HG02798 (cell line): ENCODE measurements at regions not wholly inside any gene's neighbourhood (a gene's known extent, or its start where the extent isn't known, plus 50 kb on each side); places are given as distances from the start of the nearest gene placed in this dataset.

ENCODE experiments used
- ATAC-seq: cut with Tn5 transposase; IDR thresholded peaks from one replicate; pipeline ENCODE4 v1.9.1; 2021; ENCODE audit warnings: mild to moderate bottlenecking; ENCODE audit not compliant: unreplicated experiment, poor library complexity

- ATAC-seq, result no peak
Measured at GRCh38 chr5:143870362-143870761, 58.4 kb downstream of the HMHB1 start.

DNA sequence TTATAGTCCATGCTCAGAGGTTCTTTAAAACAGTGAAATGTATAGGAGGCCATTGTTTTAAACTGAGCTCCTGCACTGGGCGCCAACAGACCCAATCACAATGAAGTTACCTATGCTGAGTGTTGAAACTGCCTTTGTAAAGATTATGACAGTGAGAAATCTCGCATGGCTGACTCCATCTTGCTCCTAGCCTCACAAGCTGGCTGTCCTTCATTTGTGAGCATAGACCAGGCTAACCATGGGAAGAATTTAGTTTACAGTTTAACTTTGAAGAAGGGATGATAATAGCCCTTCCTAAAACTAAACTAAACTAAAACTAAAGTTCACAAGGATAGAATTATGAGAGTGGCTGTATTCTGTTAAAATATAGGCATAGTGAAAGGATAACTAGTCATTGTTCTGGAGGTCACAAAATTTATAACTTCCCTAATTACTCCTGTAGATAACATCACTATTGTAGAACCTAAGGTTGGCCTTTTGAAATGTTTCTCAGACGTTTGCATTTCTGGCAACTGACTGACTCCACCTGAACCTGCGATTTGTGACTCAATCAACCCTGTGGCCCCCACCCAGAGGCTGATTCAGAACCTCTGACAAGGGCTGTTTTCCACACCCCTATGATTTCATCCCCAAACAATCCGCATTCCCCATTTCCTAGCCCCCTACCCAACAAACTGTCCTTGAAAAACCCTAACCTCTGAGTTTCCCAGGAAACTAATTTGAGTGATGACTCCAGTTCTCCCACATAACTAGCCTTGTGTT is 59.1 kb downstream of the HMHB1 start:
- ATAC-seq, result no peak

DNA sequence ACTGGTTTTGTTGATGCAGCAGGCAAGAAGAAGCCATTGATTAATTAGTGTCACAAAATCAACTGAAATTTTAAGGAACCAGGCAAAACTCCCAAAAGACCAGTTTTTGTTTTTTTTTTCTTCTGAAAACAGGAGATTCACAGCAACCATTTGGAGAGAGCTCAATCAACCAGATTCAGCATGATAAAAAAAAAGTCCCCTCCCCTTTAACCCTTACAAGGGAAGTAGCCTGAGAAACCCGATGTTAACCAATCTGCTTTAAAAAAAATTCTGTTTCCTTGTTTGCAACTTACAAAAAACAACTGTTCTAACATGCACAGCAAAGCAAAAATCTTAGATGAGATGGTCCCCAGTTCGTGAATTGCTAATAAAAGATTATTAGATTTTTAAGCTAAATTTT is 59.7 kb downstream of the HMHB1 start:
- ATAC-seq, result no peak

DNA sequence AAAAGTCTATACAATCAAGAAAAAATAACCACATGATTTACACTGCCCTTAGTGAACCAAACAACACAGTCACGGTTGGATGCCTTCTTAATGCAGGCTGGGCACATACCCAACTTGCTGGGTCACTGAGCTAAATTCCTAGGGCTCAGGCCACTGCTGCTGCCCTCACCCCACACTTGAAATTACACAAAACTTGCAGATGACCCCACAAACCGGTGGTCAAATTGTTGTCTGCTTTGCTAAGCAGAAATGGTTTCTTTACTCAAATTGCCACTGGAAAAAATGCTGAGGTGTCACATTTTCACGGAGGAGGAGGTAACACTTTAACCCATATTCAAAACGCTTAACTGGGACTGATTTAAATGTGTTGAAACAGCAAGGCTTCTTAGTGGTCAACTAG is 62.4 kb downstream of the HMHB1 start:
- ATAC-seq, result no peak

GRCh38 chr5:143877196-143877595 is 65.2 kb downstream of the HMHB1 start:
- ATAC-seq, result no peak

GRCh38 chr5:143878430-143878829 is 66.5 kb downstream of the HMHB1 start:
- ATAC-seq, result no peak

DNA sequence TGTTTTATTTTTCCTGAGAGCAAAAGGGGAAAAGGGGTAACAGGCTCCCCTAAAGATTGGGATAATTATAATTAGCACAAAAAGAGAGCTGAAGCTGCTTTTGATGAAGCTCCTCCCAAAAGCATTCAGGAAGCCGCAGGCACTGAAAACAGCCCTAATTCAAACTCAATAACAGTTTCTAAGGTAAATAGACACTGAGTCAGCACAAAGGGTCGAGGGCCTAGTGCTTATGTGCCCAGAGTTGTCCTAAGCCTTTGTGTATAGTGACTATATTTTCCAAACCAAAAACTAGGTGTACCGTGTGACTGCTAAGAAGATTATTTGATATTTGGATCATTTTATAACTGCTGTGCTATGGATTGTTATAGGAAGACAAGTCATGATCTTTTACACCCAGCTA is 67.7 kb downstream of the HMHB1 start:
- no peak for ATAC-seq

DNA sequence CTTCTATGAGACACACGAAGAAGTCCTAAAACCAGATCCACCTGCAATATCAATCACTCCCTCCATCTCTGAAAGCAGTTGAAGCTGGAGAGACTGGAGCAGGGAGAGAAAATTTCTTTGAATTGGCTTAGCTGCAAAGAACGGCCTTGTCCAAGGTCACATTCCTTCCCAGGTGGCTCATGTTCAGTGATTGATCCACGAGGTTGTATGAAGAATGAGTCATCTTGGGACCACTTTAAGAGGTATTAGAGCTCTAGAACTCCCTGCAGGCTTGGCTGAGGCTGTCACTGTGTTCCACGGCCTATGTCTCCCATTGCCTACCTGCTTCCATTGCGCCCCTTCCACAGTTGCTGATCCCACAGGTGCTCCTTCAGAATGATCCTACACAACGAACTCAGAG is 68.2 kb downstream of the HMHB1 start:
- ATAC-seq, result no peak

DNA sequence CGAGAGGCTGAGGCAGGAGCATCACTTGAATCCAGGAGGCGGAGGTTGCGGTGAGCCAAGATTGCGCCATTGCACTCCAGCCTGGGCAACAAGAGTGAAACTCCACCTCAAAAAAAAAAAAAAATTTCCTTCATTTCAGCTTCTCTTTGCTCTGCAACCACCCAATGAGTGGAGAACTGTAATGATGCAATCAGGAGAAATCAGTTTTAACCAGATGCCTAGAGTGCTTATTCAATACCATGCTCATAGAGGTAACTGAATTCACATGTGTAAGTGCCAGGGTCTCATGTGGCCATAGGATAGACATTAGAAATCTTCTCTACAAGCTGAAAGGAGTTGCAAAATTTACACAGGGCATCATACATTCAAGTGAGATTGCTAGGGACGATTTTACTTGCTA is 70.6 kb downstream of the HMHB1 start:
- no peak for ATAC-seq

DNA sequence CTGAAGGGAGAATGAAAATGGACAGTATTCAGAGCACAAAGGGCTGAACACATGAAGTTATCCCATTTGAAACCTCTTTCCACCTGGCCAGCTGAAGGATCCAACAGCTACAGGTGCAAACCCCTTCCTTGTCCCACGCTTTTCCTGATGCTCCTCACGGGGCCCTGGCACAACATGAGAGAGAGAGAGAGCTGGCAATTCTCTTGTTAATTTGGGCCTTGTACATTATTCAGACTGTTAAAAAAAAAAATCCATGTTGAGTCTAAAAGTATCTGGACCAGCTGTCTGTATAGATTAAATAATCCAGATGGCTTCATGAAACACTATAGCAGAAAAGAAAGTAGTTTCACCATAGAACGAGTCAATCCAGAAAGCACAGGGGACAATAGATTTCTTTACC is 74.1 kb downstream of the HMHB1 start:
- ATAC-seq, result no peak

DNA sequence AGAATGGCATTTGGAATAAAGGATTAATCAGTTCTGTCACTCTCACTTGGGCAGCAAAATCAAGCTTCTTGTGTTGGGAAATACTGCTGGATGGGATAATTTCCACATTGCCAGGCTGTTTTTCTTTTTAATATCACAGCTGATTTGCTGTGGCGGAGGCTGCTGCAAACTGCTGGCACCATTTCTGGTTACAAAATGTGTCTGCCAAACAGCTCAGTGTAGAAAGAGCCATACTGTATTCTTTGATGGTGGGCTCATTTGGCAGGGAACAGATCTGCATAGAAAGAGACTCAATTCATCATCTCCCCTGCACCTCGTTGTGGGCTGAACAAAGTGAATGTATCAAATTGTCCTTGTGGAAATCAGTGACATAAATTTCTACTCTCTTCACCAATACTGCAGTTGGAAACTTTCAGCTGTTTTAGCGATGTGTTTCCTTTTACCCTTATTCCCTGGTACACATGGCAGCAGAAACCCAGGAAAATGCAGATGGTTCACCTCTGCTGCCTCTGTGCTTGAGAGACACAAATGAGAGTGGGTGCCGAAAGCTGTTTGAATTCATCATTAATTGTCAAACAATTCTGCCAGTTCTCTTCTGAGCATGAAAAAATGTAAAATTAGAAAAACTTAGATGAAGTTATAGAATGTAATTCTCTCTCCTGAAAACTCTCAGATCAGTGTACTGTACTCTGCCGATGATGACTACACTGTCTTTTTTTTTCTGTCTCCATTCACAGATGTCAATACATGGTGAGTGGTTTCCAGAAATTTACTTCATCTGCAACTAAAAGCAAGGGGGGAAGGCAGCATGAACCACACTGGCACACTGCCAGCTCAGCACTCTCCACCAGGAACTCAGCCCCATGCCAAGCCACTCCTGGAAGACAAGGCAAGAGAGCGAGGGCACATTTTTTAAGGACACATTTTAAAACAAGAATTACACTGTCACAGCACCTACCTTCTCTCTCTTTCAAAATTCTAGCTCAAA is 75.0 kb downstream of the HMHB1 start:
- ATAC-seq, result no peak

DNA sequence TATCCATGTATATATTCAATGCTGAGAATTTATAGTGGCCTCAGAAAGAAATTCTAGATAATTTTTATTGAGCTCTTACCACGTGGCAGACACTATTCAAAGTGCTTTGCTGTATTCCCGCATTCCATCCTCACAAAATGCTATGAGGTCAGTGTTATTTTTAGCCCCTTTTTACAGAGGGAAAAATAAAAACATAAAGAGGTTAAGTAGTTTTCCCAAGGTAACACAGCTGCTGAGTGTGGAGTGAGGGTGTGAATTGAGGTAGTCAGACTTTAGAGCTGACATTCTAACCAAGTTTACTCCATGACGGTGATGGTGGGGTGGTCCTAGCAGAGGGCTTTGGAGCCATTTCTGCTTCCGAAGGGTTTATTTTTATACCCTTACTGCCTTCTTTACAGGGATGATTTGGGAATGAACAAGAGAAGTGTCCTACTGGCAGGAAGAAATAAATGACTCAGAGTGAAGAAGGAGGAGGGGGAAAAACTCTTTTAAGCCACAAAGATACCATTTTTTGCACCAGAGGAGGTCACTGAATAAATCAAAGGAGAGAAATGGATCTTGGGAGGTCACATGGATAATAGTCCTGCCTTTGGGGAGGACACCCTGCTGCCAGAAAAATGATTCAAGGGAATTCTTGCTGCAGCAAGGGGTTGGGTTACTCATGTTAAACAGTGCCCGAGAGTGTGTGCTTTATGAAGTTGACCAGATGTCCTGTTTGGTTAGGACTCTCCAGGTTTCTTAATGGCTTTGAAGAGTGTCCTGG is 76.1 kb downstream of the HMHB1 start:
- no peak for ATAC-seq

GRCh38 chr5:143888912-143889311 is 77.0 kb downstream of the HMHB1 start:
- no peak for ATAC-seq

DNA sequence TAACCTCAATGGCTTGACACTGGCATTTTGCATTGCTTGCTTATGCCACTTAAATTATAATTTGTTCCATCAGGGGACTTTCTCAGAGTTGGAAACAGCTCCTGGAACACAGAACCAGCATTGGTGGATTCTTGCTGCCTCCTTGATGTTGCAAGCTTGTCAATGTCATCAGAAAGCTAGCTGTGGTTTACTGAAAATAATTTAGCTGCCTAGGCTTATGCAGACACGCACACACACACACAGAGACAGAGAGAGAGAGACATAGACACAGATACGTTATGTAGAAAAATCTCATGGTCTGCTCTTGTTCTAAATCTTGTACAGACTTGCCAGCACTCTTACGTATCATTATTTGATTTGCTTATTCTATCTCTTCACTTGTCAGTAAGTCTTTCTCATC is 78.0 kb downstream of the HMHB1 start:
- no peak for ATAC-seq

DNA sequence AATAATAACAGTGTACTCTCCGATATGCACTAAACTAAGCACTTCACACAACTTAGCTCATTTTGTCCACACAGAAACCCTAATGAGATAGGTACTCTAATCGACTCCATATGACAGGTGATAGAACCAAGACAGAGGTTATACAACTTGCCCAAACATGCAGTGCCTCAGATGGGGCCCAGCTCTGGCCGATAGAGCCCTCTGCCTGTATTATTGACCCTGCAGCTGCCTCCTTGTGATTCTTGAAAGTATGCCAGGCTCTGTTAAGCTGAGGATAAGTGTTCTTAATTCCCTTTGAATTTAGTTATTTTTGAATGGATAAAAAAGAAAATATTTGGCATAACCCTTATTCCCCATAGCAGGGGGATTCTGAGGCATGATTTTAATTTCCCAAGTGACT is 78.5 kb downstream of the HMHB1 start:
- ATAC-seq, result no peak

DNA sequence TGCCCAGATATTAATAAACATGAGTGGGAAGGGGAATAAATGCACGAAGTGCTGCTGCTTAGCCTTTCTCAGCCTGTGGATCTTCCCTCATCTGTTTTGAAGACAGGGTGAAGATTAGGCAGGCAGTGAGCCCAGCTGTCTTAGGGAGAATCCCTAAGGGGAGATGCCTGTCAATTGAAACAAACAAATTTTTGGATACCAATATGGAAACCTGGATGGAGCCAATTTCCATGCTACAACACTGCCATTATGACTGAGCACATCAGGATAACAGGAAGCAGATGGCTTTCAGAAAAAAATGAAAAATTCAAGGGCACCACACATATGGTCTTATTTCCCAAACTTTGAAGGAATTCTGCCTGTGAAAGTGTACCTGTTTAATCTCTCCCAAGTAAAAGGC is 80.3 kb downstream of the HMHB1 start:
- ATAC-seq, result no peak

DNA sequence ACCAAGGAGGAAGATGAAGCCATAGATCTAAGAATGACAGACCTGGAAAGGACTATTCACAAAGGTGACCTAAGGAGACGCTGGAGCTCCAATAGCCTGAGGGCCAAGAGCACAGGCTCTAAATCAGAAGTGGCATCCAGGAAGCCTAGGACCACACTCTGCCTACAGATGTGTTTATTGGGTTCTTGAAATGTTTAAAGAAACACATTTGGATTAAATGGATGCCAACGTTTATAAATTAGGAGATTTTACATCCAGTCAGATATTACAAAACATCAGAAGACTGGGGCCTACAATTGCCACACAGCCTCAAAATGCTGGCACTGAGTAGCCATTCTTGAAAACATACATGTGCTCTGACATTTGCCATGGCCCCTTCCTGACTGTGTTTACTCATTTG is 80.9 kb downstream of the HMHB1 start:
- no peak for ATAC-seq

DNA sequence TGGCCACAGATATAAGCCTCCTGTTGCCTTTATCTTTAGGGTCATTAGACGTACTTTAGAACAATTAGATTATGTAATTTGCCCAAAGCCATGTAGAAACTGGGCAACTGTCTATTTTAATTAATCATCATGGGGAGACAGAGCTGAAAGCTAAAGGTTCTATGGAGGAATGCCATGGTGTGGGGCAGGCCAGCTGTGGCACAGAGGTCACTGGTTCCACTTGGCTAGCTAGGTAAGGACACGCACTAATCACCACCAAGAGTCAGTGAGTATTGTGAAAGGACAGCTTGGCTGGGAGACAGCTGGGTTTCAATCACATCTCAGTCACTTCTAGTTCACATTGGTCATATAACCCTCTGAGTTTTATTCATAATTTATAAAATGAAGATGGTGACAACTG is 81.7 kb downstream of the HMHB1 start:
- ATAC-seq, result no peak

- no peak for ATAC-seq
Measured at GRCh38 chr5:143896516-143896915, 84.6 kb downstream of the HMHB1 start.

- ATAC-seq, result no peak
Measured at GRCh38 chr5:143896966-143897365, 85.0 kb downstream of the HMHB1 start.

- ATAC-seq, result no peak
Measured at GRCh38 chr5:143898381-143898780, 86.4 kb downstream of the HMHB1 start.
